HG02678 (cell line): ENCODE measurements at regions not wholly inside any gene's neighbourhood (a gene's known extent, or its start where the extent isn't known, plus 50 kb on each side); places are given as distances from the start of the nearest gene placed in this dataset.
A peak's percentile ranks its signal among the peaks of the same experiment; 100 is the strongest.

Experiments used
- ATAC-seq: cut with Tn5 transposase; IDR thresholded peaks from one replicate; pipeline ENCODE4 v1.9.1; 2021; ENCODE audit warnings: mild to moderate bottlenecking, moderate library complexity; ENCODE audit not compliant: unreplicated experiment

- ATAC-seq = peak; percentile 75
These were observed 608.7 kb upstream of the FAM174A start for GRCh38 chr5:99926463-99926862.

- no peak for ATAC-seq
These were observed 612.8 kb upstream of the FAM174A start for GRCh38 chr5:99922386-99922785.

- ATAC-seq = no peak
These were observed 623.2 kb upstream of the FAM174A start for GRCh38 chr5:99911971-99912370.

GRCh38 chr5:99906776-99907175 is 628.4 kb upstream of the FAM174A start:
- ATAC-seq = no peak

GRCh38 chr5:99901972-99902371 is 633.2 kb upstream of the FAM174A start:
- no peak for ATAC-seq

- ATAC-seq = no peak
These were observed 634.8 kb upstream of the FAM174A start for GRCh38 chr5:99900302-99900852.

GRCh38 chr5:99879791-99880511 is 655.2 kb upstream of the FAM174A start:
- no peak for ATAC-seq

GRCh38 chr5:99878830-99879229 is 656.3 kb upstream of the FAM174A start:
- no peak for ATAC-seq

GRCh38 chr5:99866740-99867139 is 668.4 kb upstream of the FAM174A start:
- ATAC-seq = peak; percentile 74

GRCh38 chr5:99865159-99865558 is 670.0 kb upstream of the FAM174A start:
- ATAC-seq = no peak

- no peak for ATAC-seq
These were observed 699.4 kb upstream of the FAM174A start for GRCh38 chr5:99835791-99836190.

- no peak for ATAC-seq
These were observed 708.0 kb upstream of the FAM174A start for GRCh38 chr5:99827136-99827535.

GRCh38 chr5:99817796-99818195 is 717.4 kb upstream of the FAM174A start:
- no peak for ATAC-seq

- ATAC-seq = no peak
These were observed 720.7 kb upstream of the FAM174A start for GRCh38 chr5:99814321-99815063.

GRCh38 chr5:99808657-99809230 is 726.4 kb upstream of the FAM174A start:
- ATAC-seq = no peak

- ATAC-seq = no peak
These were observed 727.8 kb upstream of the FAM174A start for GRCh38 chr5:99807346-99807745.

GRCh38 chr5:99795031-99795430 is 740.1 kb upstream of the FAM174A start:
- ATAC-seq = no peak

GRCh38 chr5:99788482-99788881 is 746.7 kb upstream of the FAM174A start:
- no peak for ATAC-seq

GRCh38 chr5:99775189-99775588 is 760.0 kb upstream of the FAM174A start:
- ATAC-seq = no peak

- ATAC-seq = no peak
These were observed 761.9 kb upstream of the FAM174A start for GRCh38 chr5:99773290-99773689.

GRCh38 chr5:99771296-99771695 is 763.9 kb upstream of the FAM174A start:
- ATAC-seq = no peak

GRCh38 chr5:99765011-99765410 is 770.2 kb upstream of the FAM174A start:
- ATAC-seq = no peak
